HG03558 (cell line): ENCODE measurements at regions not wholly inside any gene's neighbourhood (a gene's known extent, or its start where the extent isn't known, plus 50 kb on each side); places are given as distances from the start of the nearest gene placed in this dataset.

ENCODE experiments used
- ATAC-seq: cut with Tn5 transposase; IDR thresholded peaks from one replicate; pipeline ENCODE4 v1.9.1; 2021; ENCODE audit warnings: moderate number of reproducible peaks; ENCODE audit not compliant: unreplicated experiment; ENCODE audit errors: extremely low read depth

GRCh38 chr3:135458541-135459322, 506.8 kb upstream of the PPP2R3A start:
- ATAC-seq: no peak

DNA sequence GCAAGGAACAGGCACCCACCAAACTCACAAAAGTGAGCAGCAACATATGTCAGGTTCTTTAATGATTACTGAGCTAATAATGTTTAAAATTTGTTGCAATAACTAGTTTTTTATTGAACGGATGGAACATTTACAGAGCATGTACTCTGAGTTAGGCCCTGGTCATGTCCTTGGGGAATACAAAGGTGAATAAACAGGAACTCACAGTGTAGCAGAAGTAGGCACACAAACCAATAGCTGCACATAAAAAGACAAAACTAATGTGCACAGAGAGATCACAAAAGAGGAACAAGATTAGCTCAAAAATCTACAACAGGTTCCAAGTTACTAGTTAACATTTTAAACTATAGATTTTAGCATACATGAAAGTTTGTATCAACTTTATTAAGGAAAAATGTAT, 505.3 kb upstream of the PPP2R3A start:
- ATAC-seq: no peak

DNA sequence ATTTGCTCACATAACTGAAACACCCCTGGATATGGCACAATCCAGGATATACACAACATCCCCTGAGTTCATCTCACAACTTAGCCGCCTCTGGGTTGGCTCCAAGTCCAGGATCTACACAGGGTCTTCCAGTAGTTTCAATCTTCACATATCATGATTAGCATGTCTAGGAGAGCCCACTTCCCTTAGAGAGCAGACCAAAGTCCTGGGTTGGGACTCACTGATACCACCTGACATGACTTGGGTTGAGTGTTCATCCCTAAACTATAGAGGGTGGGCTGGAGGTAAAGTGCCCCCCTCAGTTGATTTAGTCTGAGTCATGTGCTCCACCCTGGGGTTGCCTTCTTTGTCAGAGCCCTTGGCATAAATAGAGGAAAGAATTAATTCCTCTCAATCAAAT, 493.6 kb upstream of the PPP2R3A start:
- ATAC-seq: no peak

- no peak for ATAC-seq
Measured at GRCh38 chr3:135473449-135473848, 492.1 kb upstream of the PPP2R3A start.

DNA sequence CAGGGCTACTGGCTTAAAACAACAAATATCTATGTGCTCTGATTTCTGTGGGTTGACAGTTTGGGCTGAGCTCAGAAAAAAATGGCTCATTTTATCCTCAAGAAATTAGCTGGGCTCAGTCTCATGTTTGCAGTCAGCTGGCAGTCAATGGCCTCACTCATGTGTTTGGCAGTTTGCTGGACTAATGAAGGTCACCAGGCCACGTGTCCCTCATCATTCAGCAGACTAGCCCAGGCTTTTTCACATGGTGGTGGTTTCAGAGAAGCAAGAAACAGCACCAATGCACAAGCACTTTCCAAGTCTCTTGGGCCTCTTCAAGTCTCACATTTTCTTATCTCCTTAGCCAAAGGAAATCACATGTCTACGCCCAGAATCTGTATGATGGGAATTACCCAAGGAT, 478.3 kb upstream of the PPP2R3A start:
- no peak for ATAC-seq

DNA sequence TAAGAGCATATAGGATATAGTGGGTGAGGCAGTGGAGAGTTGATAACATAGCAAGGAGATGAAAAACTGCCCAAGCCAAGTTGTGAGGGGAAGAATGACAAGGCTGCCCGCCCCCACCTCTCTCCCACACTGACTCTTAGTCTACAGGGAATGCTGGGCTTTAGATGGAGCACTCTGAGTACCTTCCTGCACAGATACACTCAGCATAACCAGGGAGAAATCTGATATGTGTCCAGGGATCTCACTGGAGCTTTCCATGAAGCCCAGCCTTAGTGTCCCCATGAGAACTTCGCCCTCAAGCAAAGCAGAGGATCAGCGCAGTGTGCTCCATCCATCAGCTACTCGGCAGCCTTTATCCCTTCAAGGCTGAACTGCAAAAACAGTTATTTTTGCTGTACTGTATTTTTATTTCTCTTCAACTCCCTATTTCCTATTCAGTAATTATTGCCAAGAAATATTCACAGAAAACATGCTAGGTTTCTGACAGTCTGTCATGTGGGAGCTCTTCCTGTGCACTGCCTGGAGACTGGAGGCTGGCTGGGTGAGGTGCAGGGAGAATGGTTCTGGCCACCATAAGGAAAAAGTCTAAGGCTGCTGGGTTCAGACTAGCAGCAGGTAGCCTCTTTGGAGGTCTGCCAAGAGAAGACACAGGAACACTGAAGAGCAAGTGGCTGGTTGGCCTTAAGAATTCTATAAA, 475.2 kb upstream of the PPP2R3A start:
- no peak for ATAC-seq

DNA sequence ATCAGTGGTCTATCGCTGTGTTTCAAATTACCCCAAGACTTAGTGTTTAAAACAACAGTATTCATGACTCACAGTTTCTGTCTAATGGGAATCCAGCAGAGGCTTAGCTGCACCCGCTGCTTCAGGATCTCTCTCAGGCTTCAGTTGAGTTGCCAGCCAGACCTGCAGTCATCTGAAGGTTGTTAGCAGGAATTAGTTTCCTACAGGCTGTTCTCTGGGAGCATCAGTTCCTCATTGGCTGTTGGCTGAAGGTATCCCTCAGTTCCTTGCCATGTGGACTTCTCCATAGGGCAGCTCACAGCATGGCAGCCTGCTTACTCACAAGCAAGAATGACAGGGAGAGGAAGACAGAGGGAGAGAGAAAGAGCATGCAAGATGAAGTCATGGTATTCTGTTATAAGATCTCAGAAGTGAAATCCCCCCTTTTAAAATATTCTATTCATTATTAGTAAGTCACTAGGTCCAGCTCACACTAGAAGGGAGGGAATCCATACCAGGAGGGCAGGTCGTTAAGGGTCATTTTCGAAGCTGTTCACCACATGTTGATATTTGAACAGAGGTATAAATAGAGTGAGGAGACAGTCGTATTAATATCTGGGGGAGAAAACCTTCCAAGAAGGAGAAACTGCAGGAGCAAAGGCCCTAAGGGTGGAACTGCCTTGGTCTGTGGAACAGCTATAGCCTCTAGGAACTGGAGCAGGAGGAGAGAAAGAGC, 473.9 kb upstream of the PPP2R3A start:
- no peak for ATAC-seq

GRCh38 chr3:135495891-135496290, 469.6 kb upstream of the PPP2R3A start:
- no peak for ATAC-seq

DNA sequence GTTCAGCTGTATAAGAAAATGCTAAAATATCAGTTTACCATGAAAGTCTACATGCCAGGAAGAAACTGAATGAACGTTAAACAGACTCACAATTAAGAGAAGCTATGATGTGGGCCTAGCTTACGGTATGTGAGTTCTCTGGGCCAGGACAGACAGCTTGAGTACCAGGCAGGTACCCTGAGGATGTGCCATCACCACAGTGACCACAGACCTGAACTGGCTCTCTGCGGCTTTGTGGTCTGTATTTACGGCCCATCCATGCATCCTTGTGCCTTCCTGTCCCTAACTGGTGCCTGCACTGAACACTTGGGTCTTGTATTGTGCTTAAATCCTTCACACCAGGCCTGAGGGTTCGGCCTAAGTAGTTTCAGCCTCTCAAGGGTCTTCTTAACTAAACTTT, 467.5 kb upstream of the PPP2R3A start:
- ATAC-seq: no peak

GRCh38 chr3:135499426-135499825, 466.1 kb upstream of the PPP2R3A start:
- ATAC-seq: no peak

GRCh38 chr3:135500034-135500433, 465.5 kb upstream of the PPP2R3A start:
- no peak for ATAC-seq

GRCh38 chr3:135503065-135503759, 462.3 kb upstream of the PPP2R3A start:
- no peak for ATAC-seq

GRCh38 chr3:135503760-135504686, 461.5 kb upstream of the PPP2R3A start:
- no peak for ATAC-seq

DNA sequence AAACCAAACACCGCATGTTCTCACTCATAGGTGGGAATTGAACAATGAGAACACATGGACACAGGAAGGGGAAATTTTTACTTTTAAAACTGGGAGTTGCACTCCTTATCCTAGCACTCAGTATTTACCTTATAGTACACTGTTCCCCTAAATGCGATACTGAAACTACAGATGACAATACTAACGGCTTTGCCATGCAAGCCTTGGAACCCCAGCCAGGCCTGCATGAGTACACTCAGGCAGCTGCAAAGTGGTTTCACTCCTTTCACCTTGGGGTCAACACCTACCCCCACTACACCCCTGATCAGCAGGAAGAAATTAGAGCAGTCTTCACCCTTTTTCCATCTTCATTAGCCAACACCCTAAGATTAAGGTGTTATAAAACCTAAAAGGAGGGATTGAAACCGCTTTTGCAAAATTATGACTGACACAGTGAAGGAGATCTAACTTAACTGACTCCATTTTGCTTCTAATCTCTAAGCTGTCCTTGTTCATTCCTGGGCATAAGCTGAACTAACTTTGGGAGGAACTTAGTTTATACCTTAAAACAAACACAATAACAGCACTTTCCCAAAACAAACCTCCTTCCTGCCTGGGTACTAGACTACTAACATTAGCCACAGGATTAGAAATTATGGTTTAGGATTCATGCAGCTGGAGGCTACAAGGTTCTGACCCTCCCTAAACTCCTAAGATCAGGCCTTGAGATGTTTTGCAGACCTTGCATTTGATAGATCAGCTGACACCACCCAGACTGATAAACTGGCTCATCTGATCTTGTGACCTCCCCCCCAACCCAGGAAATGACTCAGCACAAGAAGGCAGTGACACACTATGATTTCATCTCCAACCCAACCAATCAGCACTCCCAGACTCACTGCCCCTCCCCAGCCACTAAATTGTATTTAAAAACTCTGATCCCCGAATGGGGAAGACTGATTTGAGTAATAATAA, 452.1 kb upstream of the PPP2R3A start:
- no peak for ATAC-seq

GRCh38 chr3:135514060-135514448, 451.5 kb upstream of the PPP2R3A start:
- no peak for ATAC-seq

GRCh38 chr3:135516143-135516542, 449.4 kb upstream of the PPP2R3A start:
- ATAC-seq: no peak

DNA sequence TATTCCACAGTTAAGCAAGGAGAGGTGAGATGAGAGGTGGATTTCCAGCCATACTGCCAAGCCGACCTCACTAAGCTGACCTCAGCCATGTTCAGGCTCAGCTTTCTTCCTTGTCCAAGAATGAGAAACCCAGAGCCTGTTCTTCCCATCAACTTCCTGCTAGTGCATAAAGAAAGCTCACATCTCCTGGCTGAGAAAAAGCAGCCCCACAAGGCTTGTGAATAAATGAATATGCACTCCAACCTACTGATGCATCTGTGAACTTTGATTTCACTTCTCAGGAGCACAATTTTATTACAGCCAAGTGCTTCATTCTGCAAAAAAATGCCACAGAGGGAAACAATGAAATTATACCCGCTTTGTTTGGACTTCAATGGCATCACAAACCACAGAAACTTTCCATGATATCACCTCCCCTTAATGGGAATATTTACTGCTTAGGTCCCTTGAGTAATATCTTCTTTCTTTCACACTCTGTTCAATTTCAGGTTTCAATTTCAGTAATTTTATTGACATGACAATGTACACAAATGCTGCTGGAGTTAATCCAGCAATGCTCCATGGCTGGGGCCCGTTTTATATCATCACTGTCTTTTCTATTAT, 437.0 kb upstream of the PPP2R3A start:
- ATAC-seq: no peak

DNA sequence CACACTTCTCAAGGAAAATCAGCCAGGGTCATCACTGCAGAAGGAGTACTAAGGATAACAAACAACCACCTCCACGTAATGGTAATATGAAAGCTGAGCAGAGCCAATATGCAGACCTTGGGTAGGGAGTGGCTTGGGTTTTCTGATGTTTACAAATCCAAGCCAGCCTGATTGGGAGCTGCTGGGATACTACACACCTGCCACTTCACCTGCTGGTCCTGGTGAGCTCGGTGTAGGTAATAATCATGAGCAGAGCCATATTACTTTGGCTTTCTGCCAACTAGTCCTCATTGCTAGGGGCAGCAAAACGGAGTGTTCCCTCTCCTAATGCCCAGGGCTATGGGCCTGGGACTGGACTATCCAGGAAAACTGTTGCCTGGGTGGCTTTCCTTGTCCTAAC, 433.5 kb upstream of the PPP2R3A start:
- ATAC-seq: no peak
